GM19239 (cell line): ENCODE measurements at regions not wholly inside any gene's neighbourhood (a gene's known extent, or its start where the extent isn't known, plus 50 kb on each side); places are given as distances from the start of the nearest gene placed in this dataset.

Source experiments
- DNase-seq: peaks from one replicate; pipeline ENCODE4 v3.0.0; 2011; ENCODE audit warnings: low spot score; ENCODE audit not compliant: insufficient read length
- FAIRE-seq: peaks from 2 replicates; lab custom pipeline; 2011; peaks lifted over from hg19 to GRCh38; lab: Jason Lieb, UNC

- DNase-seq = no peak
- no peak for FAIRE-seq
These were observed 357.5 kb upstream of the SHH start for GRCh38 chr7:156169474-156170370.

- FAIRE-seq (no peak), DNase-seq (no peak)
These were observed 356.2 kb upstream of the SHH start for GRCh38 chr7:156168434-156168833.

- FAIRE-seq = no peak
- no peak for DNase-seq
These were observed 355.7 kb upstream of the SHH start for GRCh38 chr7:156167987-156168386.

- no peak for DNase-seq
- no peak for FAIRE-seq
These were observed 355.1 kb upstream of the SHH start for GRCh38 chr7:156167417-156167807.

GRCh38 chr7:156166692-156167416 is 354.6 kb upstream of the SHH start:
- FAIRE-seq (no peak), DNase-seq (no peak)

GRCh38 chr7:156163747-156164146 is 351.5 kb upstream of the SHH start:
- DNase-seq (no peak), FAIRE-seq (no peak)

- FAIRE-seq (no peak), DNase-seq (no peak)
These were observed 350.2 kb upstream of the SHH start for GRCh38 chr7:156162451-156162850.

GRCh38 chr7:156160811-156161210 is 348.5 kb upstream of the SHH start:
- DNase-seq (no peak), FAIRE-seq (no peak)

GRCh38 chr7:156158693-156159092 is 346.4 kb upstream of the SHH start:
- FAIRE-seq = no peak
- no peak for DNase-seq

GRCh38 chr7:156158213-156158612 is 345.9 kb upstream of the SHH start:
- no peak for DNase-seq
- FAIRE-seq = no peak

GRCh38 chr7:156157409-156158012 is 345.2 kb upstream of the SHH start:
- FAIRE-seq (no peak), DNase-seq (no peak)

GRCh38 chr7:156156734-156157408 is 344.6 kb upstream of the SHH start:
- FAIRE-seq (no peak), DNase-seq (no peak)

- FAIRE-seq (no peak), DNase-seq (no peak)
These were observed 343.9 kb upstream of the SHH start for GRCh38 chr7:156155988-156156733.

GRCh38 chr7:156153590-156153989 is 341.3 kb upstream of the SHH start:
- DNase-seq (no peak), FAIRE-seq (no peak)

- no peak for FAIRE-seq
- DNase-seq = no peak
These were observed 340.1 kb upstream of the SHH start for GRCh38 chr7:156152390-156152789.

GRCh38 chr7:156151658-156152057 is 339.4 kb upstream of the SHH start:
- FAIRE-seq (no peak), DNase-seq (no peak)

- DNase-seq = no peak
These were observed 338.8 kb upstream of the SHH start for GRCh38 chr7:156151078-156151477.

GRCh38 chr7:156148995-156149394 is 336.7 kb upstream of the SHH start:
- no peak for DNase-seq
- FAIRE-seq = no peak

More at GRCh38 chr7:156151078-156151477, 338.8 kb upstream of the SHH start:
- FAIRE-seq = no peak

- DNase-seq (no peak), FAIRE-seq (no peak)
These were observed 336.3 kb upstream of the SHH start for GRCh38 chr7:156148547-156148946.
